ENCODE measurements at regions not wholly inside any gene's neighbourhood (a gene's known extent, or its start where the extent isn't known, plus 50 kb on each side); places are given as distances from the start of the nearest gene placed in this dataset.
"Not testable (repeated sequence)": the region's sequence is repeated elsewhere in the genome, so short reads cannot be mapped to it uniquely, and the experiment has no call there.

- DNase-seq, result no peak
These were observed 153.3 kb upstream of the PGRMC2 start for GRCh38 chr4:128440923-128441322.

- DNase-seq, result not testable (repeated sequence)
These were observed 149.4 kb upstream of the PGRMC2 start for GRCh38 chr4:128437023-128437422.

GRCh38 chr4:128429023-128429613, 141.5 kb upstream of the PGRMC2 start:
- DNase-seq, result not testable (repeated sequence)

- DNase-seq, result no peak
These were observed 140.8 kb upstream of the PGRMC2 start for GRCh38 chr4:128428397-128428796.

GRCh38 chr4:128427832-128428366, 140.3 kb upstream of the PGRMC2 start:
- no peak for DNase-seq

- DNase-seq, result no peak
These were observed 137.2 kb upstream of the PGRMC2 start for GRCh38 chr4:128424527-128425497.

GRCh38 chr4:128422296-128422695, 134.7 kb upstream of the PGRMC2 start:
- DNase-seq, result not testable (repeated sequence)

GRCh38 chr4:128416921-128417320, 129.3 kb upstream of the PGRMC2 start:
- DNase-seq, result no peak

- no peak for DNase-seq
These were observed 122.4 kb upstream of the PGRMC2 start for GRCh38 chr4:128410037-128410436.

GRCh38 chr4:128403586-128403985, 116.0 kb upstream of the PGRMC2 start:
- no peak for DNase-seq

GRCh38 chr4:128394778-128395177, 107.2 kb upstream of the PGRMC2 start:
- no peak for DNase-seq

- no peak for DNase-seq
These were observed 105.6 kb upstream of the PGRMC2 start for GRCh38 chr4:128393101-128393704.

- no peak for DNase-seq
These were observed 102.9 kb upstream of the PGRMC2 start for GRCh38 chr4:128390475-128390996.

GRCh38 chr4:128388796-128389195, 101.2 kb upstream of the PGRMC2 start:
- DNase-seq, result no peak

GRCh38 chr4:128388352-128388630, 100.7 kb upstream of the PGRMC2 start:
- no peak for DNase-seq

- no peak for DNase-seq
These were observed 100.2 kb upstream of the PGRMC2 start for GRCh38 chr4:128387600-128388351.

GRCh38 chr4:128386761-128387599, 99.4 kb upstream of the PGRMC2 start:
- no peak for DNase-seq

GRCh38 chr4:128385683-128386304, 98.2 kb upstream of the PGRMC2 start:
- no peak for DNase-seq

GRCh38 chr4:128384765-128385598, 97.4 kb upstream of the PGRMC2 start:
- no peak for DNase-seq

GRCh38 chr4:128384091-128384520, 96.5 kb upstream of the PGRMC2 start:
- no peak for DNase-seq

Measured in effector CD4-positive, alpha-beta T cell (primary cell).